Parathyroid adenoma (tissue), 2 donors: ENCODE measurements at regions not wholly inside any gene's neighbourhood (a gene's known extent, or its start where the extent isn't known, plus 50 kb on each side); places are given as distances from the start of the nearest gene placed in this dataset.

Experiments used
- H2AFZ ChIP-seq: fragments of 300-600 bp; sonication (generic); one replicate; pipeline ENCODE4 v1.7.0; 2017; ENCODE audit warnings: antibody characterized with exemption, mild to moderate bottlenecking
- H3K27ac ChIP-seq: fragments of 300-600 bp; sonication (generic); one replicate; pipeline ENCODE4 v1.7.0; 2017
- H3K27me3 ChIP-seq: fragments of 300-600 bp; sonication (generic); one replicate; pipeline ENCODE4 v1.7.0; 2017; ENCODE audit warnings: low read length; ENCODE audit not compliant: control insufficient read depth, insufficient read depth
- H3K36me3 ChIP-seq: fragments of 300-600 bp; sonication (generic); one replicate; pipeline ENCODE4 v1.7.0; 2017; ENCODE audit warnings: low read length; ENCODE audit not compliant: control insufficient read depth, insufficient read depth
- H3K4me1 ChIP-seq: fragments of 300-600 bp; sonication (generic); one replicate; pipeline ENCODE4 v1.7.0; 2017; ENCODE audit warnings: control low read depth
- H3K4me2 ChIP-seq: fragments of 300-600 bp; sonication (generic); one replicate; pipeline ENCODE4 v1.7.0; 2017; ENCODE audit warnings: low read length
- H3K4me3 ChIP-seq: fragments of 300-600 bp; sonication (generic); one replicate; pipeline ENCODE4 v1.7.0; 2017; ENCODE audit warnings: low read depth, low read length
- H3K79me2 ChIP-seq: fragments of 300-600 bp; sonication (generic); one replicate; pipeline ENCODE4 v1.7.0; 2017; ENCODE audit warnings: control low read depth
- H3K9ac ChIP-seq: fragments of 300-600 bp; sonication (generic); one replicate; pipeline ENCODE4 v1.7.0; 2017; ENCODE audit warnings: mild to moderate bottlenecking
- H3K9me3 ChIP-seq: fragments of 300-600 bp; sonication (generic); one replicate; pipeline ENCODE4 v1.7.0; 2017; ENCODE audit warnings: low read length; ENCODE audit not compliant: control insufficient read depth
- TF ChIP-seq, protein P1 (sequence below): fragments of 300-600 bp; sonication (generic); IDR thresholded peaks from one replicate; pipeline ENCODE4 v1.7.0; 2017; ENCODE audit warnings: antibody characterized with exemption, mild to moderate bottlenecking
- donor health status: primary hyperparathyroidism.

GRCh38 chr4:154998284-154998683 is 210.2 kb upstream of the NPY2R start:
- Histone ChIP-seq H3K4me1 (no peaks in the 10 kb centered on the region), H3K9ac (no peak overlapping the region), H3K27me3 (no peaks in the 10 kb centered on the region), H3K4me2 (no peak overlapping the region), H3K9me3 (no peaks in the 10 kb centered on the region), H3K79me2 (no peaks in the 10 kb centered on the region), H2AFZ (no peak overlapping the region), H3K27ac (no peak overlapping the region), H3K4me3 (no peak overlapping the region), H3K36me3 (no peaks in the 10 kb centered on the region)
- TF ChIP-seq, protein P1, sequence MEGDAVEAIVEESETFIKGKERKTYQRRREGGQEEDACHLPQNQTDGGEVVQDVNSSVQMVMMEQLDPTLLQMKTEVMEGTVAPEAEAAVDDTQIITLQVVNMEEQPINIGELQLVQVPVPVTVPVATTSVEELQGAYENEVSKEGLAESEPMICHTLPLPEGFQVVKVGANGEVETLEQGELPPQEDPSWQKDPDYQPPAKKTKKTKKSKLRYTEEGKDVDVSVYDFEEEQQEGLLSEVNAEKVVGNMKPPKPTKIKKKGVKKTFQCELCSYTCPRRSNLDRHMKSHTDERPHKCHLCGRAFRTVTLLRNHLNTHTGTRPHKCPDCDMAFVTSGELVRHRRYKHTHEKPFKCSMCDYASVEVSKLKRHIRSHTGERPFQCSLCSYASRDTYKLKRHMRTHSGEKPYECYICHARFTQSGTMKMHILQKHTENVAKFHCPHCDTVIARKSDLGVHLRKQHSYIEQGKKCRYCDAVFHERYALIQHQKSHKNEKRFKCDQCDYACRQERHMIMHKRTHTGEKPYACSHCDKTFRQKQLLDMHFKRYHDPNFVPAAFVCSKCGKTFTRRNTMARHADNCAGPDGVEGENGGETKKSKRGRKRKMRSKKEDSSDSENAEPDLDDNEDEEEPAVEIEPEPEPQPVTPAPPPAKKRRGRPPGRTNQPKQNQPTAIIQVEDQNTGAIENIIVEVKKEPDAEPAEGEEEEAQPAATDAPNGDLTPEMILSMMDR, result no peak

GRCh38 chr4:154998773-154999172 is 209.7 kb upstream of the NPY2R start:
- Histone ChIP-seq H3K4me2 (no peak overlapping the region), H2AFZ (no peak overlapping the region), H3K9ac (no peak overlapping the region), H3K27ac (no peak overlapping the region), H3K4me3 (no peak overlapping the region), H3K4me1 (no peaks in the 10 kb centered on the region), H3K79me2 (no peaks in the 10 kb centered on the region), H3K27me3 (no peaks in the 10 kb centered on the region), H3K36me3 (no peaks in the 10 kb centered on the region), H3K9me3 (no peaks in the 10 kb centered on the region)
- TF ChIP-seq, protein P1, result no peak

GRCh38 chr4:154999950-155000578 is 208.4 kb upstream of the NPY2R start:
- Histone ChIP-seq H3K4me2 (no peak overlapping the region), H3K4me3 (no peak overlapping the region), H3K79me2 (no peaks in the 10 kb centered on the region), H3K9me3 (no peaks in the 10 kb centered on the region), H3K27me3 (no peaks in the 10 kb centered on the region), H2AFZ (no peak overlapping the region), H3K36me3 (no peaks in the 10 kb centered on the region), H3K27ac (no peak overlapping the region), H3K9ac (no peak overlapping the region), H3K4me1 (no peaks in the 10 kb centered on the region)
- TF ChIP-seq, protein P1, result no peak

- TF ChIP-seq, protein P1, result no peak
- Histone ChIP-seq H3K9ac (no peak overlapping the region), H3K4me2 (no peak overlapping the region), H3K4me3 (no peak overlapping the region), H3K36me3 (no peaks in the 10 kb centered on the region), H3K27ac (no peak overlapping the region), H3K9me3 (no peaks in the 10 kb centered on the region), H2AFZ (no peak overlapping the region), H3K27me3 (no peaks in the 10 kb centered on the region), H3K4me1 (no peaks in the 10 kb centered on the region), H3K79me2 (no peaks in the 10 kb centered on the region)
Observed at GRCh38 chr4:155001251-155001650, 207.2 kb upstream of the NPY2R start.

GRCh38 chr4:155005395-155006090 is 202.9 kb upstream of the NPY2R start:
- TF ChIP-seq, protein P1, result no peak
- H2AFZ ChIP-seq, result no peak overlapping the region
- no peak overlapping the region for H3K4me2 ChIP-seq
- H3K27me3 ChIP-seq, result no peaks in the 10 kb centered on the region
- no peak overlapping the region for H3K9ac ChIP-seq
- H3K4me1 ChIP-seq, result no peaks in the 10 kb centered on the region
- H3K79me2 ChIP-seq, result no peaks in the 10 kb centered on the region
- H3K36me3 ChIP-seq, result no peaks in the 10 kb centered on the region
- H3K4me3 ChIP-seq, result no peak overlapping the region
- no peak overlapping the region for H3K27ac ChIP-seq
- no peaks in the 10 kb centered on the region for H3K9me3 ChIP-seq
